ENCODE measurements at regions not wholly inside any gene's neighbourhood (a gene's known extent, or its start where the extent isn't known, plus 50 kb on each side); places are given as distances from the start of the nearest gene placed in this dataset.

GRCh38 chr22:23494930-23495266, 85.2 kb downstream of the IGLL1 start (continued):
- TF ChIP-seq ZBTB14 (CRISPR knock-in tag; IDR thresholded peaks at IDR 0.05): no peak
- no peak for TF ChIP-seq CREBL2 (CRISPR knock-in tag; IDR thresholded peaks at IDR 0.05; ENCODE audit: borderline replicate concordance)
- TF ChIP-seq GPN1 (CRISPR knock-in tag; IDR thresholded peaks at IDR 0.05; ENCODE audit: borderline replicate concordance): no peak
- no peak for TF ChIP-seq KLF6 (CRISPR knock-in tag; IDR thresholded peaks at IDR 0.05)

GRCh38 chr22:23485490-23485889, 94.6 kb downstream of the IGLL1 start:
- H3K79me2 ChIP-seq (ENCODE audit: insufficient read depth, low read length): no peaks in the 10 kb centered on the region
- CTCF ChIA-PET (ENCODE audit: low intra/inter-chr PET ratio, low total read pairs): no interaction called here
- intact Hi-C loops (cut with micrococcal nuclease; ENCODE audit: unreplicated experiment): no loop called here
- no peak overlapping the region for H3K4me3 ChIP-seq (replicated peaks in 1 of 3; ENCODE audit: insufficient read depth in 1 of 3, low read depth in 2 of 3, low read length in 3 of 3)
- peak; percentile 43; the same call in 1 of the 3 replicates for ATAC-seq
- no peak overlapping the region for H2AFZ ChIP-seq (ENCODE audit: low read length)
- 35% methylated on average over 4 of the region's 4 CpGs for WGBS (ENCODE audit: low lambda C conversion rate)
- no peaks in the 10 kb centered on the region for H3K9me3 ChIP-seq (ENCODE audit: low read length)
- H3K36me3 ChIP-seq (replicated peaks in 1 of 2; ENCODE audit: control insufficient read depth in 1 of 2, insufficient read depth in 2 of 2, low read length in 2 of 2): no peaks in the 10 kb centered on the region
- H3K27ac ChIP-seq (ENCODE audit: extremely low read length, insufficient read depth, low read length): no peak overlapping the region
- DNase-seq (ENCODE audit: low spot score): no peak
- no peak overlapping the region for H3K4me2 ChIP-seq (ENCODE audit: low read depth, low read length)
- H3K27me3 ChIP-seq (ENCODE audit: control insufficient read depth in 1 of 2, insufficient read depth in 2 of 2, low read length in 2 of 2): peaks cover 0 to 4% of the 10 kb centered on the region in 2 experiments; a peak in 1 of 5 replicates
- no TSS peak for BruUV-seq (replicated peaks)
- no peak overlapping the region for H3K9ac ChIP-seq (ENCODE audit: insufficient read depth, low read depth, low read length)
- in situ Hi-C loops (cut with HindIII; ENCODE audit: extremely low pct_ligation_motif_present, low pct_unique_long_range_greater_than_20kb): loop anchor here (25.0 kb wide), 1 partner anchor 102 kb away; the partner anchor contains the start of gene IGLL1
- H4K20me1 ChIP-seq (ENCODE audit: insufficient read depth, low read length): no peaks in the 10 kb centered on the region
- H3K4me1 ChIP-seq (ENCODE audit: insufficient read depth, low read length): peaks cover 7% of the 10 kb centered on the region; the same call in 1 of the 2 replicates
- POLR2A ChIA-PET: no interaction called here
- FAIRE-seq: no peak
- TF ChIP-seq SIX4 (CRISPR knock-in tag; IDR thresholded peaks at IDR 0.05) (no peak), AGO1 (IDR thresholded peaks at IDR 0.05; ENCODE audit: low read depth, low read length, poor library complexity, severe bottlenecking) (no peak), PRPF4 (IDR thresholded peaks at IDR 0.05; ENCODE audit: low read depth, low read length, poor library complexity, severe bottlenecking) (no peak), FOXA1 (IDR thresholded peaks at IDR 0.05) (no peak), FOXA1 (CRISPR knock-in tag; IDR thresholded peaks at IDR 0.05) (no peak), FOSL2 (CRISPR knock-in tag; IDR thresholded peaks at IDR 0.05) (no peak), RXRA (CRISPR knock-in tag; IDR thresholded peaks at IDR 0.05) (no peak), ZBTB40 (IDR thresholded peaks at IDR 0.05) (no peak), ZBTB40 (CRISPR knock-in tag; IDR thresholded peaks at IDR 0.05) (no peak), ZKSCAN1 (IDR thresholded peaks at IDR 0.05; ENCODE audit: low read length) (no peak), TBL1XR1 (IDR thresholded peaks at IDR 0.05; ENCODE audit: borderline replicate concordance, low read length, partially characterized antibody) (no peak)
